HepG2 (cell line): ENCODE measurements at regions not wholly inside any gene's neighbourhood (a gene's known extent, or its start where the extent isn't known, plus 50 kb on each side); places are given as distances from the start of the nearest gene placed in this dataset.

Source experiments
- ATAC-seq: fragments of 200-7000 bp; cut with Tn5 transposase; 3 replicates; pipeline ENCODE4 v1.9.1; 2020; ENCODE audit warnings: mild to moderate bottlenecking, moderate library complexity
- BruUV-seq: library from RNA; stranded (reverse); fragments of 400-500 nt; replicated peaks from 2 replicates; lab custom pipeline; 2021; lab: Mats Ljungman, UMichigan
- CTCF ChIA-PET: fragments of 300-600 bp; formaldehyde crosslinking; extraction: SDS; loops from one replicate; lab custom pipeline; 2021; ENCODE audit warnings: low total read pairs, inconsistent platforms, low intra/inter-chr PET ratio; lab: Yijun Ruan, JAX
- POLR2A ChIA-PET: fragments of 350-600 bp; sonication (Branson Sonifier 250); formaldehyde crosslinking; loops from one replicate; lab custom pipeline; 2020; ENCODE audit warnings: antibody characterized with exemption, inconsistent platforms; lab: Yijun Ruan, JAX
- DNase-seq: peaks from one replicate; pipeline ENCODE4 v3.0.0-alpha.2; 2015; ENCODE audit warnings: low spot score
- FAIRE-seq: peaks from 3 replicates; lab custom pipeline; 2011; peaks lifted over from hg19 to GRCh38; lab: Jason Lieb, UNC
- H2AFZ ChIP-seq: one replicate; pipeline ENCODE4 v1.6.1; 2011; ENCODE audit warnings: low read length, inconsistent platforms
- H3K27ac ChIP-seq: fragments of 300-600 bp; 3 replicates; pipeline ENCODE4 v1.8.0; 2011; ENCODE audit warnings: mixed run types, mild to moderate bottlenecking, mixed read lengths, low read length, inconsistent platforms; ENCODE audit not compliant: insufficient read depth; ENCODE audit errors: extremely low read length
- H3K27me3 ChIP-seq, 2 experiments: fragments of 200-600 bp in 1 of 2; 2 replicates in 1 of 2; 3 replicates in 1 of 2; pipeline versions ENCODE4 v1.6.0 to v1.8.0; 2011; ENCODE audit warnings: low read length in 2 of 2, mild to moderate bottlenecking in 2 of 2, moderate library complexity in 2 of 2, inconsistent platforms in 1 of 2; ENCODE audit not compliant: insufficient read depth in 2 of 2, control insufficient read depth in 1 of 2
- H3K36me3 ChIP-seq, 2 experiments: fragments of 200-600 bp in 1 of 2; replicated peaks in 1 of 2; 2 replicates in 1 of 2; 3 replicates in 1 of 2; pipeline versions ENCODE4 v1.5.1 to v1.8.0; 2011; ENCODE audit warnings: low read length in 2 of 2, inconsistent platforms in 1 of 2; ENCODE audit not compliant: insufficient read depth in 2 of 2, control insufficient read depth in 1 of 2
- H3K4me1 ChIP-seq: 2 replicates; pipeline ENCODE4 v1.5.1; 2012; ENCODE audit warnings: low read length, inconsistent platforms; ENCODE audit not compliant: insufficient read depth
- H3K4me2 ChIP-seq: 2 replicates; pipeline ENCODE4 v1.6.0; 2011; ENCODE audit warnings: low read depth, low read length, inconsistent platforms
- H3K4me3 ChIP-seq, 3 experiments: fragments of 200-600 bp in 1 of 3; sonication (generic), shearing (Covaris generic) in 1 of 3; replicated peaks in 1 of 3; 2 replicates each; pipeline ENCODE4 v1.5.1; 2011 to 2016; ENCODE audit warnings: low read length in 3 of 3, inconsistent platforms in 2 of 3, low read depth in 2 of 3, mild to moderate bottlenecking in 2 of 3, control low read depth in 1 of 3, mixed read lengths in 1 of 3; ENCODE audit not compliant: insufficient read depth in 1 of 3
- H3K79me2 ChIP-seq: one replicate; pipeline ENCODE4 v1.6.1; 2011; ENCODE audit warnings: low read length, inconsistent platforms; ENCODE audit not compliant: insufficient read depth
- H3K9ac ChIP-seq: 2 replicates; pipeline ENCODE4 v1.6.0; 2011; ENCODE audit warnings: mild to moderate bottlenecking, low read depth, low read length, inconsistent platforms; ENCODE audit not compliant: insufficient read depth
- H3K9me3 ChIP-seq: 2 replicates; pipeline ENCODE4 v1.5.1; 2012; ENCODE audit warnings: mild to moderate bottlenecking, low read length
- H4K20me1 ChIP-seq: 2 replicates; pipeline ENCODE4 v1.6.0; 2011; ENCODE audit warnings: inconsistent platforms, mild to moderate bottlenecking, low read length, moderate library complexity; ENCODE audit not compliant: insufficient read depth
- ARNT2 ChIP-seq: sonication (generic); formaldehyde crosslinking; IDR thresholded peaks from 2 replicates; pipeline ENCODE4 v1.8.0; 2022; ENCODE audit warnings: mild to moderate bottlenecking, low read depth, missing genetic modification reagents, moderate library complexity
- HHEX ChIP-seq: IDR thresholded peaks from 2 replicates; pipeline ENCODE4 v1.6.1; 2016; ENCODE audit warnings: control low read depth
- PAX8 ChIP-seq: sonication (generic); formaldehyde crosslinking; IDR thresholded peaks from 2 replicates; pipeline ENCODE4 v1.8.0; 2022; ENCODE audit warnings: mild to moderate bottlenecking, missing genetic modification reagents, borderline replicate concordance
- PCBP1 ChIP-seq: fragments of 200-400 bp; formaldehyde crosslinking; IDR thresholded peaks from 2 replicates; pipeline ENCODE4 v1.6.1; 2017; ENCODE audit warnings: mild to moderate bottlenecking, low read depth, low read length, borderline replicate concordance
- RBM22 ChIP-seq: fragments of 200-400 bp; formaldehyde crosslinking; optimal IDR thresholded peaks from 2 replicates; pipeline ENCODE3; 2017; ENCODE audit warnings: mild to moderate bottlenecking, low read length, moderate library complexity
- REPIN1 ChIP-seq: sonication (generic); formaldehyde crosslinking; IDR thresholded peaks from 2 replicates; pipeline ENCODE4 v1.8.0; 2022; ENCODE audit warnings: missing genetic modification reagents, low read depth, mild to moderate bottlenecking, borderline replicate concordance
- RFX3 ChIP-seq: IDR thresholded peaks from 2 replicates; pipeline ENCODE4 v1.6.1; 2016; ENCODE audit warnings: missing biosample characterization, missing genetic modification reagents
- TP53 ChIP-seq: sonication (generic); formaldehyde crosslinking; conservative IDR thresholded peaks from 2 replicates; pipeline ENCODE4 v1.4.0; 2020; ENCODE audit warnings: missing genetic modification reagents
- ZBTB43 ChIP-seq: sonication (generic); formaldehyde crosslinking; conservative IDR thresholded peaks from 2 replicates; pipeline ENCODE4 v1.4.0; 2020; ENCODE audit warnings: missing genetic modification reagents
- ZNF24 ChIP-seq: fragments of 450-650 bp; IDR thresholded peaks from 2 replicates; pipeline ENCODE4 v1.6.1; 2017; ENCODE audit warnings: antibody characterized with exemption, mild to moderate bottlenecking
- ZNF513 ChIP-seq: sonication (generic); formaldehyde crosslinking; conservative IDR thresholded peaks from 2 replicates; pipeline ENCODE4 v1.5.0; 2020; ENCODE audit warnings: missing genetic modification reagents
- ZNF572 ChIP-seq: sonication (generic); formaldehyde crosslinking; IDR thresholded peaks from 2 replicates; pipeline ENCODE4 v1.5.1; 2020; ENCODE audit warnings: mild to moderate bottlenecking, missing genetic modification reagents
- WGBS: methylation state at CpG from one replicate; pipeline ENCODE4 v1.1.6; 2017; ENCODE audit warnings: low lambda C conversion rate; 5-methylcytosine and 5-hydroxymethylcytosine counted together
- in situ Hi-C: cut with HindIII; loops from 2 replicates; pipeline ENCODE4 v1.10.0; 2017; ENCODE audit warnings: low pct_unique_long_range_greater_than_20kb; ENCODE audit not compliant: extremely low pct_ligation_motif_present
- intact Hi-C: fragments of 100-400 bp; cut with micrococcal nuclease; formaldehyde crosslinking; loops from one replicate; pipeline ENCODE4 v1.10.0; 2022; ENCODE audit not compliant: unreplicated experiment

GRCh38 chr18:37710726-37711125, 145.1 kb upstream of the CELF4 start:
- no peaks in the 10 kb centered on the region for H3K9me3 ChIP-seq
- WGBS, result 8% methylated on average over 1 of the region's 1 CpG
- in situ Hi-C loops (no loop called here), intact Hi-C loops (loop anchor here (1.0 kb wide), 1 partner anchor 30 kb away; no protein-coding TSS in a partner anchor)
- POLR2A ChIA-PET, result no interaction called here
- no peak for TF ChIP-seq PAX8 (CRISPR knock-in tag)
- TF ChIP-seq PCBP1, result no peak
- no peak for TF ChIP-seq RFX3 (CRISPR knock-in tag)
- no peak for TF ChIP-seq TP53 (CRISPR knock-in tag)
- no peak for TF ChIP-seq ZNF24
- no peak for TF ChIP-seq HHEX (CRISPR knock-in tag)
- TF ChIP-seq ZNF513 (CRISPR knock-in tag), result no peak
- TF ChIP-seq ARNT2 (CRISPR knock-in tag), result no peak
- no peak for TF ChIP-seq RBM22
- TF ChIP-seq REPIN1 (CRISPR knock-in tag), result no peak
- TF ChIP-seq ZBTB43 (CRISPR knock-in tag), result no peak
- no peak for TF ChIP-seq ZNF572 (CRISPR knock-in tag)
- no peaks in the 10 kb centered on the region for H3K36me3 ChIP-seq
- H3K4me3 ChIP-seq, result no peak overlapping the region
- no peaks in the 10 kb centered on the region for H4K20me1 ChIP-seq
- H3K79me2 ChIP-seq, result no peaks in the 10 kb centered on the region
- H3K27ac ChIP-seq, result no peak overlapping the region
- FAIRE-seq (no peak), ATAC-seq (no peak), DNase-seq (no peak)
- no peaks in the 10 kb centered on the region for H3K4me1 ChIP-seq
- H3K27me3 ChIP-seq, result no peaks in the 10 kb centered on the region
- BruUV-seq, result no TSS peak
- no peak overlapping the region for H3K4me2 ChIP-seq
- no peak overlapping the region for H2AFZ ChIP-seq
- H3K9ac ChIP-seq, result no peak overlapping the region
- CTCF ChIA-PET, result no interaction called here
